Astrocyte (in vitro differentiated cells and primary cell): ENCODE measurements at regions not wholly inside any gene's neighbourhood (a gene's known extent, or its start where the extent isn't known, plus 50 kb on each side); places are given as distances from the start of the nearest gene placed in this dataset.

Experiments
- EZH2 ChIP-seq: IDR thresholded peaks from 2 replicates; pipeline ENCODE4 v1.6.1; 2012; ENCODE audit warnings: mild to moderate bottlenecking, low read length, inconsistent platforms; ENCODE audit not compliant: insufficient read depth
- TF ChIP-seq, protein P1 (sequence below): IDR thresholded peaks from 2 replicates; pipeline ENCODE4 v1.5.1; 2011; ENCODE audit warnings: low read depth, mild to moderate bottlenecking, inconsistent platforms, low read length, moderate library complexity; ENCODE audit not compliant: insufficient read depth

GRCh38 chr20:48411245-48411644 is 416.6 kb downstream of the PREX1 start:
- TF ChIP-seq, protein P1, sequence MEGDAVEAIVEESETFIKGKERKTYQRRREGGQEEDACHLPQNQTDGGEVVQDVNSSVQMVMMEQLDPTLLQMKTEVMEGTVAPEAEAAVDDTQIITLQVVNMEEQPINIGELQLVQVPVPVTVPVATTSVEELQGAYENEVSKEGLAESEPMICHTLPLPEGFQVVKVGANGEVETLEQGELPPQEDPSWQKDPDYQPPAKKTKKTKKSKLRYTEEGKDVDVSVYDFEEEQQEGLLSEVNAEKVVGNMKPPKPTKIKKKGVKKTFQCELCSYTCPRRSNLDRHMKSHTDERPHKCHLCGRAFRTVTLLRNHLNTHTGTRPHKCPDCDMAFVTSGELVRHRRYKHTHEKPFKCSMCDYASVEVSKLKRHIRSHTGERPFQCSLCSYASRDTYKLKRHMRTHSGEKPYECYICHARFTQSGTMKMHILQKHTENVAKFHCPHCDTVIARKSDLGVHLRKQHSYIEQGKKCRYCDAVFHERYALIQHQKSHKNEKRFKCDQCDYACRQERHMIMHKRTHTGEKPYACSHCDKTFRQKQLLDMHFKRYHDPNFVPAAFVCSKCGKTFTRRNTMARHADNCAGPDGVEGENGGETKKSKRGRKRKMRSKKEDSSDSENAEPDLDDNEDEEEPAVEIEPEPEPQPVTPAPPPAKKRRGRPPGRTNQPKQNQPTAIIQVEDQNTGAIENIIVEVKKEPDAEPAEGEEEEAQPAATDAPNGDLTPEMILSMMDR, result no peak
- TF ChIP-seq EZH2, result no peak
